Renal cortical epithelial cell (primary cell): ENCODE measurements at regions not wholly inside any gene's neighbourhood (a gene's known extent, or its start where the extent isn't known, plus 50 kb on each side); places are given as distances from the start of the nearest gene placed in this dataset.
"Not testable (repeated sequence)": the region's sequence is repeated elsewhere in the genome, so short reads cannot be mapped to it uniquely, and the experiment has no call there.

ENCODE experiments used
- DNase-seq: peaks from one replicate; pipeline ENCODE4 v3.0.0-alpha.2; 2011; ENCODE audit warnings: low read depth

GRCh38 chr14:51444353-51445000 is 204.4 kb downstream of the TMX1 start:
- DNase-seq = peak; percentile 61

- DNase-seq = no peak
Observed at GRCh38 chr14:51445001-51445390, 204.9 kb downstream of the TMX1 start.

- no peak for DNase-seq
Observed at GRCh38 chr14:51446771-51447170, 204.9 kb upstream of the FRMD6 start.

- DNase-seq = no peak
Observed at GRCh38 chr14:51447411-51447810, 204.3 kb upstream of the FRMD6 start.

GRCh38 chr14:51448831-51449670 is 202.7 kb upstream of the FRMD6 start:
- DNase-seq = peak; percentile 73

GRCh38 chr14:51449681-51450080 is 202.0 kb upstream of the FRMD6 start:
- DNase-seq = no peak

GRCh38 chr14:51451561-51451960 is 200.1 kb upstream of the FRMD6 start:
- DNase-seq = no peak

GRCh38 chr14:51453869-51454268 is 197.8 kb upstream of the FRMD6 start:
- DNase-seq = peak; percentile 82

- no peak for DNase-seq
Observed at GRCh38 chr14:51454351-51454750, 197.4 kb upstream of the FRMD6 start.

GRCh38 chr14:51455041-51455835 is 196.5 kb upstream of the FRMD6 start:
- no peak for DNase-seq

GRCh38 chr14:51457843-51458562 is 193.7 kb upstream of the FRMD6 start:
- peak; percentile 37 for DNase-seq

GRCh38 chr14:51458563-51458955 is 193.2 kb upstream of the FRMD6 start:
- DNase-seq = peak; percentile 64

- DNase-seq = no peak
Observed at GRCh38 chr14:51460011-51460410, 191.7 kb upstream of the FRMD6 start.

GRCh38 chr14:51462182-51462581 is 189.5 kb upstream of the FRMD6 start:
- DNase-seq = no peak

- DNase-seq = no peak
Observed at GRCh38 chr14:51462706-51463105, 189.0 kb upstream of the FRMD6 start.

- no peak for DNase-seq
Observed at GRCh38 chr14:51463461-51463860, 188.2 kb upstream of the FRMD6 start.

- DNase-seq = no peak
Observed at GRCh38 chr14:51464411-51464810, 187.3 kb upstream of the FRMD6 start.

GRCh38 chr14:51465486-51465885 is 186.2 kb upstream of the FRMD6 start:
- DNase-seq = no peak

- not testable (repeated sequence) for DNase-seq
Observed at GRCh38 chr14:51467392-51467791, 184.3 kb upstream of the FRMD6 start.

GRCh38 chr14:51468523-51468922 is 183.2 kb upstream of the FRMD6 start:
- DNase-seq = no peak

- peak; percentile 75 for DNase-seq
Observed at GRCh38 chr14:51472881-51473280, 178.8 kb upstream of the FRMD6 start.

- DNase-seq = no peak
Observed at GRCh38 chr14:51473351-51473750, 178.4 kb upstream of the FRMD6 start.
